ENCODE measurements at regions not wholly inside any gene's neighbourhood (a gene's known extent, or its start where the extent isn't known, plus 50 kb on each side); places are given as distances from the start of the nearest gene placed in this dataset.

DNA sequence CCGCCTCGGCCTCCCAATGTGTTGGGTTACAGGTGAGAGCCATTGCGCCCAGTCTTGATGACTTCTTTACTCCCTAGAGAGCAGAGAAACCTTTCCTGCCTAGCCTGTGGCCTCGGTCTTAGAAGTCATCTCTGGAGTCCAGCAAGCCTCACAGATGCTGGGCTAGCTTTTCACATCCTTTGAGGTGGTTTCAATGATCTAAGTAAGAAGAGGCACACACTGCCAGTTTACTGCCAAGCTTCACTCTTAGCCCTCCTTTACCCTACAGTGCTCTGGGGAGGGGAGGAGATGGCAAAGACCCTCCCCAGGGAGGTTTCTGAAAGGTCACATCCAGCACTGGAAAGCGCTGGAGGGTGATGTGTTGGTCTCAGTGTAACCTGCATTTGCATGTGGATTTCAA lies 304.8 kb downstream of the PCNX1 start:
- no peaks in the 10 kb centered on the region for H3F3A ChIP-seq (ENCODE audit: insufficient read depth, low read length, poor library complexity, severe bottlenecking)
- H3K9me2 ChIP-seq (ENCODE audit: insufficient read depth, low read length) = no peaks in the 10 kb centered on the region
- H3K79me2 ChIP-seq (replicated peaks; ENCODE audit: insufficient read depth, low read length) = no peaks in the 10 kb centered on the region
- TF ChIP-seq, protein P1, sequence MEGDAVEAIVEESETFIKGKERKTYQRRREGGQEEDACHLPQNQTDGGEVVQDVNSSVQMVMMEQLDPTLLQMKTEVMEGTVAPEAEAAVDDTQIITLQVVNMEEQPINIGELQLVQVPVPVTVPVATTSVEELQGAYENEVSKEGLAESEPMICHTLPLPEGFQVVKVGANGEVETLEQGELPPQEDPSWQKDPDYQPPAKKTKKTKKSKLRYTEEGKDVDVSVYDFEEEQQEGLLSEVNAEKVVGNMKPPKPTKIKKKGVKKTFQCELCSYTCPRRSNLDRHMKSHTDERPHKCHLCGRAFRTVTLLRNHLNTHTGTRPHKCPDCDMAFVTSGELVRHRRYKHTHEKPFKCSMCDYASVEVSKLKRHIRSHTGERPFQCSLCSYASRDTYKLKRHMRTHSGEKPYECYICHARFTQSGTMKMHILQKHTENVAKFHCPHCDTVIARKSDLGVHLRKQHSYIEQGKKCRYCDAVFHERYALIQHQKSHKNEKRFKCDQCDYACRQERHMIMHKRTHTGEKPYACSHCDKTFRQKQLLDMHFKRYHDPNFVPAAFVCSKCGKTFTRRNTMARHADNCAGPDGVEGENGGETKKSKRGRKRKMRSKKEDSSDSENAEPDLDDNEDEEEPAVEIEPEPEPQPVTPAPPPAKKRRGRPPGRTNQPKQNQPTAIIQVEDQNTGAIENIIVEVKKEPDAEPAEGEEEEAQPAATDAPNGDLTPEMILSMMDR (IDR thresholded peaks at IDR 0.05; ENCODE audit: poor library complexity, severe bottlenecking) = no peak
- TF ChIP-seq, protein P2, sequence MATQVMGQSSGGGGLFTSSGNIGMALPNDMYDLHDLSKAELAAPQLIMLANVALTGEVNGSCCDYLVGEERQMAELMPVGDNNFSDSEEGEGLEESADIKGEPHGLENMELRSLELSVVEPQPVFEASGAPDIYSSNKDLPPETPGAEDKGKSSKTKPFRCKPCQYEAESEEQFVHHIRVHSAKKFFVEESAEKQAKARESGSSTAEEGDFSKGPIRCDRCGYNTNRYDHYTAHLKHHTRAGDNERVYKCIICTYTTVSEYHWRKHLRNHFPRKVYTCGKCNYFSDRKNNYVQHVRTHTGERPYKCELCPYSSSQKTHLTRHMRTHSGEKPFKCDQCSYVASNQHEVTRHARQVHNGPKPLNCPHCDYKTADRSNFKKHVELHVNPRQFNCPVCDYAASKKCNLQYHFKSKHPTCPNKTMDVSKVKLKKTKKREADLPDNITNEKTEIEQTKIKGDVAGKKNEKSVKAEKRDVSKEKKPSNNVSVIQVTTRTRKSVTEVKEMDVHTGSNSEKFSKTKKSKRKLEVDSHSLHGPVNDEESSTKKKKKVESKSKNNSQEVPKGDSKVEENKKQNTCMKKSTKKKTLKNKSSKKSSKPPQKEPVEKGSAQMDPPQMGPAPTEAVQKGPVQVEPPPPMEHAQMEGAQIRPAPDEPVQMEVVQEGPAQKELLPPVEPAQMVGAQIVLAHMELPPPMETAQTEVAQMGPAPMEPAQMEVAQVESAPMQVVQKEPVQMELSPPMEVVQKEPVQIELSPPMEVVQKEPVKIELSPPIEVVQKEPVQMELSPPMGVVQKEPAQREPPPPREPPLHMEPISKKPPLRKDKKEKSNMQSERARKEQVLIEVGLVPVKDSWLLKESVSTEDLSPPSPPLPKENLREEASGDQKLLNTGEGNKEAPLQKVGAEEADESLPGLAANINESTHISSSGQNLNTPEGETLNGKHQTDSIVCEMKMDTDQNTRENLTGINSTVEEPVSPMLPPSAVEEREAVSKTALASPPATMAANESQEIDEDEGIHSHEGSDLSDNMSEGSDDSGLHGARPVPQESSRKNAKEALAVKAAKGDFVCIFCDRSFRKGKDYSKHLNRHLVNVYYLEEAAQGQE (IDR thresholded peaks at IDR 0.05; ENCODE audit: borderline replicate concordance) = no peak
- TF ChIP-seq EP300 (conservative IDR thresholded peaks at IDR 0.05; ENCODE audit: poor library complexity, severe bottlenecking) (no peak), TAF1 (IDR thresholded peaks at IDR 0.05; ENCODE audit: low read depth) (no peak), EZH2 (IDR thresholded peaks at IDR 0.05; ENCODE audit: borderline replicate concordance, insufficient read depth, low read length, poor library complexity, severe bottlenecking) (no peak), RAD21 (conservative IDR thresholded peaks at IDR 0.05) (no peak), POLR2AphosphoS5 (IDR thresholded peaks at IDR 0.05) (no peak), MXI1 (conservative IDR thresholded peaks at IDR 0.05; ENCODE audit: poor library complexity, severe bottlenecking) (no peak), SMC3 (conservative IDR thresholded peaks at IDR 0.05; ENCODE audit: poor library complexity) (no peak)
- no peaks in the 10 kb centered on the region for H3K36me3 ChIP-seq (ENCODE audit: insufficient read depth, low read length)
- H3K27ac ChIP-seq (ENCODE audit: low read length) = no peak overlapping the region
- H3K4me2 ChIP-seq (ENCODE audit: low read length) = no peak overlapping the region
- H3K27me3 ChIP-seq (ENCODE audit: insufficient read depth, low read depth, low read length) = no peaks in the 10 kb centered on the region
- no peak overlapping the region for H2AFZ ChIP-seq (ENCODE audit: low read depth, low read length)
- no peaks in the 10 kb centered on the region for H4K20me1 ChIP-seq (ENCODE audit: insufficient read depth)
- H3K9ac ChIP-seq (ENCODE audit: low read length) = no peak overlapping the region
- no peaks in the 10 kb centered on the region for H3K9me3 ChIP-seq (ENCODE audit: low read length)
- no peak overlapping the region for H3K4me3 ChIP-seq (ENCODE audit: low read length)

DNA sequence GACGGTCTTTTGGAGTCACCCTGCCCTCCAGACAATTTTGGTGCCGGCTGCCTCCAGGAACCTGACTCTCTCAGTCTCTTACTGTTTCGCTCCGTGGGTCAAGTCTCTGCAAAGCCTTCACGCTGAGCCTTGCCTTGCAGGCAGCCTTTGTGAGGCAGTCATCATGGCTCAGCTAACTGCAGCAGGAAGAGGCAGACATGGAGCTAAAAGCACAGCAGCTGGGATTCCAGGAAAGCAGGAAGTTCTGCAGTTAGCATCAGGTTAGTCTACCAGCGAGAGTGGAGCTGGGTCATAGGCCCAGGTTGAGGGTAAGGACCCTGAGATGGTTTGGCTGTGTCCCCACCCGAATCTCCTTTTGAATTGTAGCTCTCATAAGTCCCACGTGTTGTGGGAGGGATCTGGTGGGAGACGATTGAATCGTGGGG lies 305.4 kb downstream of the PCNX1 start:
- no peaks in the 10 kb centered on the region for H3K36me3 ChIP-seq (ENCODE audit: insufficient read depth, low read length)
- no peak overlapping the region for H3K4me3 ChIP-seq (ENCODE audit: low read length)
- no peaks in the 10 kb centered on the region for H3K79me2 ChIP-seq (replicated peaks; ENCODE audit: insufficient read depth, low read length)
- no peaks in the 10 kb centered on the region for H4K20me1 ChIP-seq (ENCODE audit: insufficient read depth)
- H2AFZ ChIP-seq (ENCODE audit: low read depth, low read length) = no peak overlapping the region
- H3F3A ChIP-seq (ENCODE audit: insufficient read depth, low read length, poor library complexity, severe bottlenecking) = no peaks in the 10 kb centered on the region
- TF ChIP-seq SMC3 (conservative IDR thresholded peaks at IDR 0.05; ENCODE audit: poor library complexity) (no peak), TAF1 (IDR thresholded peaks at IDR 0.05; ENCODE audit: low read depth) (no peak), EP300 (conservative IDR thresholded peaks at IDR 0.05; ENCODE audit: poor library complexity, severe bottlenecking) (no peak), RAD21 (conservative IDR thresholded peaks at IDR 0.05) (no peak), EZH2 (IDR thresholded peaks at IDR 0.05; ENCODE audit: borderline replicate concordance, insufficient read depth, low read length, poor library complexity, severe bottlenecking) (no peak), MXI1 (conservative IDR thresholded peaks at IDR 0.05; ENCODE audit: poor library complexity, severe bottlenecking) (no peak), POLR2AphosphoS5 (IDR thresholded peaks at IDR 0.05) (no peak)
- TF ChIP-seq, protein P2 (IDR thresholded peaks at IDR 0.05; ENCODE audit: borderline replicate concordance) = no peak
- TF ChIP-seq, protein P1 (IDR thresholded peaks at IDR 0.05; ENCODE audit: poor library complexity, severe bottlenecking) = no peak
- H3K9me3 ChIP-seq (ENCODE audit: low read length) = no peaks in the 10 kb centered on the region
- H3K27me3 ChIP-seq (ENCODE audit: insufficient read depth, low read depth, low read length) = no peaks in the 10 kb centered on the region
- H3K27ac ChIP-seq (ENCODE audit: low read length) = no peak overlapping the region
- H3K4me2 ChIP-seq (ENCODE audit: low read length) = no peak overlapping the region
- no peaks in the 10 kb centered on the region for H3K9me2 ChIP-seq (ENCODE audit: insufficient read depth, low read length)
- H3K9ac ChIP-seq (ENCODE audit: low read length) = no peak overlapping the region
